Breast epithelium (tissue), 3 donors: ENCODE measurements at regions not wholly inside any gene's neighbourhood (a gene's known extent, or its start where the extent isn't known, plus 50 kb on each side); places are given as distances from the start of the nearest gene placed in this dataset.

Experiments
- CTCF ChIP-seq, 3 donors: fragments of 450-650 bp; IDR thresholded peaks; one replicate each; pipeline ENCODE4 v1.5.1; 2016 to 2017; ENCODE audit warnings: antibody characterized with exemption in 3 of 3, mild to moderate bottlenecking in 3 of 3, moderate library complexity in 3 of 3
- POLR2AphosphoS5 ChIP-seq, 3 donors: sonication (generic); formaldehyde crosslinking; IDR thresholded peaks; one replicate each; pipeline ENCODE4 v1.6.1; 2017; ENCODE audit warnings: antibody characterized with exemption in 3 of 3

- TF ChIP-seq CTCF (IDR thresholded peaks at IDR 0.05) (no peak), POLR2AphosphoS5 (IDR thresholded peaks at IDR 0.05) (no peak)
These were observed 349.3 kb upstream of the VWC2 start for GRCh38 chr7:49424109-49424508.
